K562 (cell line): ENCODE measurements at regions not wholly inside any gene's neighbourhood (a gene's known extent, or its start where the extent isn't known, plus 50 kb on each side); places are given as distances from the start of the nearest gene placed in this dataset.

Source experiments
- ATAC-seq: fragments of 200-7000 bp; cut with Tn5 transposase; 3 replicates; pipeline ENCODE4 v1.9.1; 2020; ENCODE audit warnings: moderate library complexity
- BruUV-seq: library from RNA; stranded (reverse); fragments of 400-500 nt; replicated peaks from 2 replicates; lab custom pipeline; 2021; lab: Mats Ljungman, UMichigan
- CTCF ChIA-PET: fragments of 300-600 bp; formaldehyde crosslinking; extraction: SDS; loops from one replicate; lab custom pipeline; 2021; ENCODE audit warnings: low intra/inter-chr PET ratio; lab: Yijun Ruan, JAX
- POLR2A ChIA-PET: fragments of 300-600, 350-650 bp; sonication (Branson Sonifier 250); formaldehyde crosslinking; extraction: SDS; loops from one replicate; lab custom pipeline; 2021; ENCODE audit warnings: antibody characterized with exemption, inconsistent platforms; lab: Yijun Ruan, JAX
- DNase-seq, 4 experiments: peaks; one replicate each; pipeline versions ENCODE4 v3.0.0 to v3.0.0-alpha.2; 2011 to 2018; ENCODE audit warnings: low spot score in 3 of 4, mixed read lengths in 3 of 4; ENCODE audit errors: extremely low read depth in 1 of 4
- FAIRE-seq: peaks from 2 replicates; lab custom pipeline; 2011; peaks lifted over from hg19 to GRCh38; lab: Jason Lieb, UNC
- H2AFZ ChIP-seq: 2 replicates; pipeline ENCODE4 v1.6.0; 2011; ENCODE audit warnings: low read depth, low read length, control low read depth, inconsistent platforms
- H3K27ac ChIP-seq: fragments of 200-600 bp; 3 replicates; pipeline ENCODE4 v1.8.0; 2011; ENCODE audit warnings: low read depth, mild to moderate bottlenecking, control low read depth, inconsistent platforms, low read length, moderate library complexity, mixed read lengths; ENCODE audit errors: extremely low read depth
- H3K27me3 ChIP-seq, 2 experiments: fragments of 300-600 bp in 1 of 2; 2 replicates in 1 of 2; 3 replicates in 1 of 2; pipeline versions ENCODE4 v1.6.0 to v1.8.0; 2011; ENCODE audit warnings: inconsistent platforms in 2 of 2, low read length in 2 of 2, mild to moderate bottlenecking in 1 of 2, mixed read lengths in 1 of 2, moderate library complexity in 1 of 2; ENCODE audit not compliant: control insufficient read depth in 2 of 2, insufficient read depth in 2 of 2
- H3K36me3 ChIP-seq: fragments of 300-600 bp; 3 replicates; pipeline ENCODE4 v1.8.0; 2011; ENCODE audit warnings: mild to moderate bottlenecking, low read length, inconsistent platforms; ENCODE audit not compliant: control insufficient read depth, insufficient read depth
- H3K4me1 ChIP-seq, 2 experiments: fragments of 200-600 bp in 1 of 2; replicated peaks in 1 of 2; 2 replicates in 1 of 2; 3 replicates in 1 of 2; pipeline versions ENCODE4 v1.5.1 to v1.8.0; 2011; ENCODE audit warnings: inconsistent platforms in 2 of 2, low read length in 2 of 2, mild to moderate bottlenecking in 1 of 2, mixed read lengths in 1 of 2, moderate library complexity in 1 of 2; ENCODE audit not compliant: control insufficient read depth in 2 of 2, insufficient read depth in 2 of 2
- H3K4me2 ChIP-seq: 2 replicates; pipeline ENCODE4 v1.6.1; 2011; ENCODE audit warnings: low read length, control low read depth, inconsistent platforms, mixed read lengths; ENCODE audit not compliant: insufficient read depth
- H3K4me3 ChIP-seq: fragments of 200-600 bp; sonication (generic), shearing (Covaris generic); 2 replicates; pipeline ENCODE4 v1.5.1; 2016; ENCODE audit warnings: control low read depth, inconsistent platforms
- H3K79me2 ChIP-seq: fragments of 200-600 bp; 3 replicates; pipeline ENCODE4 v1.8.0; 2011; ENCODE audit warnings: low read length, inconsistent platforms; ENCODE audit not compliant: control insufficient read depth, insufficient read depth
- H3K9ac ChIP-seq, 2 experiments: 2 replicates each; pipeline versions ENCODE4 v1.6.0 to v1.6.1; 2011; ENCODE audit warnings: low read depth in 2 of 2, low read length in 2 of 2, control low read depth in 1 of 2, inconsistent platforms in 1 of 2, mild to moderate bottlenecking in 1 of 2, mixed read lengths in 1 of 2; ENCODE audit not compliant: insufficient read depth in 1 of 2
- H3K9me1 ChIP-seq: one replicate; pipeline ENCODE4 v1.6.0; 2011; ENCODE audit warnings: inconsistent platforms, mild to moderate bottlenecking, low read length, moderate library complexity; ENCODE audit not compliant: control insufficient read depth, insufficient read depth
- H3K9me3 ChIP-seq: replicated peaks from 2 replicates; pipeline ENCODE4 v1.5.1; 2011; ENCODE audit warnings: low read depth, low read length, inconsistent platforms; ENCODE audit not compliant: control insufficient read depth, insufficient read depth
- H4K20me1 ChIP-seq: replicated peaks from 2 replicates; pipeline ENCODE4 v1.6.1; 2011; ENCODE audit warnings: low read length, inconsistent platforms, mixed read lengths; ENCODE audit not compliant: control insufficient read depth, insufficient read depth
- CCAR2 ChIP-seq: fragments of 200-400 bp; formaldehyde crosslinking; IDR thresholded peaks from 2 replicates; pipeline ENCODE4 v1.6.1; 2017; ENCODE audit warnings: mild to moderate bottlenecking, low read depth, low read length
- ELF1 ChIP-seq: fragments of 200-800 bp; sonication (Bioruptor generic); IDR thresholded peaks from 2 replicates; pipeline ENCODE4 v1.6.1; 2016; ENCODE audit warnings: missing genetic modification characterization, missing compliant biosample characterization
- JUNB ChIP-seq: fragments of 450-650 bp; formaldehyde crosslinking; conservative IDR thresholded peaks from 2 replicates; pipeline ENCODE4 v1.4.0; 2020; ENCODE audit warnings: mild to moderate bottlenecking
- MTA2 ChIP-seq: fragments of 450-650 bp; IDR thresholded peaks from 2 replicates; pipeline ENCODE4 v1.6.1; 2016; ENCODE audit warnings: low read depth
- RNF2 ChIP-seq: sonication (generic); IDR thresholded peaks from 2 replicates; pipeline ENCODE4 v1.6.1; 2016
- SRSF3 ChIP-seq: fragments of 200-400 bp; formaldehyde crosslinking; IDR thresholded peaks from 2 replicates; pipeline ENCODE4 v1.6.1; 2016; ENCODE audit warnings: mild to moderate bottlenecking, low read length, moderate library complexity; ENCODE audit not compliant: insufficient read depth
- TEAD1 ChIP-seq, 2 experiments: fragments of 450-650 bp in 1 of 2; sonication (generic) in 1 of 2; formaldehyde crosslinking; IDR thresholded peaks; 2 replicates each; pipeline versions ENCODE4 v1.4.0 to v1.8.0; 2020 to 2022; ENCODE audit warnings: mild to moderate bottlenecking in 2 of 2, missing genetic modification reagents in 1 of 2
- ZBED1 ChIP-seq: IDR thresholded peaks from 2 replicates; pipeline ENCODE4 v1.6.1; 2014
- ZFX ChIP-seq: sonication (generic); formaldehyde crosslinking; IDR thresholded peaks from 2 replicates; pipeline ENCODE4 v1.8.0; 2022; ENCODE audit warnings: mild to moderate bottlenecking, missing genetic modification reagents, moderate library complexity
- ZNF583 ChIP-seq: fragments of 250-450 bp; sonication (Bioruptor Pico); IDR thresholded peaks from 2 replicates; pipeline ENCODE4 v1.4.0; 2020
- WGBS: fragments of 100-300 bp; shearing (Covaris generic); methylation state at CpG from one replicate; pipeline ENCODE4 v1.1.6; 2016; ENCODE audit warnings: low coverage, mixed read lengths; ENCODE audit not compliant: insufficient coverage; ENCODE audit errors: missing lambda C conversion rate; 5-methylcytosine and 5-hydroxymethylcytosine counted together
- in situ Hi-C: fragments of 300-500 bp; cut with MboI; formaldehyde crosslinking; loops from 4 replicates; pipeline ENCODE4 v1.15.0; 2018; ENCODE audit warnings: inconsistent platforms, mixed read lengths
- intact Hi-C: fragments of 100-400 bp; cut with micrococcal nuclease; formaldehyde crosslinking; loops from 2 replicates; pipeline ENCODE4 v1.14.2; 2022
- TF ChIP-seq, protein P1 (sequence below): fragments of 250-450 bp; sonication (Bioruptor Pico); IDR thresholded peaks from 2 replicates; pipeline ENCODE4 v1.8.0; 2021; ENCODE audit warnings: borderline replicate concordance, mild to moderate bottlenecking, moderate library complexity; ENCODE audit not compliant: poor library complexity, severe bottlenecking
- TF ChIP-seq, protein P2 (sequence below): fragments of 450-650 bp; IDR thresholded peaks from 2 replicates; pipeline ENCODE4 v1.6.1; 2017; ENCODE audit warnings: antibody characterized with exemption
- TF ChIP-seq, protein P3 (sequence below), 3 experiments: fragments of 200-800 bp in 1 of 3; sonication (Bioruptor generic) in 1 of 3; sonication (generic) in 1 of 3; formaldehyde crosslinking in 1 of 3; IDR thresholded peaks; 2 replicates each; pipeline versions ENCODE4 v1.6.1 to v1.8.0; 2016 to 2022; ENCODE audit warnings: mild to moderate bottlenecking in 2 of 3, missing compliant biosample characterization in 2 of 3, missing genetic modification characterization in 2 of 3, missing genetic modification reagents in 1 of 3

DNA sequence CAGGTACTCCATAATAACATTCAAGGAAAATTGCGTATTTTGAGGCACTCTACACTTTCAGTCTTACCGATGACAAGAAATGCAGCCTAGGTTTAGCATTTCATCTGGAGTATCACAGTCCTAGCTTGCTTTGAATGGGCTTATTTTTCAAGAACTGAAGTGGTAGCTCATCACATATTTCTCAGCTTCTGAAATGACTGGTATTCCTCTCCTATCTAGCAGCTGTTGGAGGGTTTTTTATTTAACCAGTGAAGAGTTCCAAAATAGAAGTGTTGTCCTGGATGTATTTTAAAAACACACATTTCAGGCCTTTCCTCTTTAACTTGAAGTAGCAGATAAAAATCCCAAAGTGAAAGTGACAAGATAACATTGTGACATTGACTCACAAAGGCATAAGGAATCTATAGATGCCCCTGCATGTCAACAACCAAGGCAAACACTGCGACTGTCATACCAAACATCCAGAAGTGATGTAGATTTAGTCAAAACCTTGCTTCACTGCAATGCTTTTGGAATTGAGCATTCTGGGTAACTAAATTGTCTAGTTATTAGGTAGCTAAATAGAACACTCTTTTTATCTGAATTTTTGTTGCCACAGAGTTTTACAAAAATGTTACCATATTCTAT is 182.2 kb upstream of the FBXO33 start:
- in situ Hi-C loops: no loop called here
- no peaks in the 10 kb centered on the region for H3K79me2 ChIP-seq
- no peak for TF ChIP-seq TEAD1 (CRISPR knock-in tag; IDR thresholded peaks at IDR 0.05)
- no peak for TF ChIP-seq ELF1
- TF ChIP-seq, protein P1, sequence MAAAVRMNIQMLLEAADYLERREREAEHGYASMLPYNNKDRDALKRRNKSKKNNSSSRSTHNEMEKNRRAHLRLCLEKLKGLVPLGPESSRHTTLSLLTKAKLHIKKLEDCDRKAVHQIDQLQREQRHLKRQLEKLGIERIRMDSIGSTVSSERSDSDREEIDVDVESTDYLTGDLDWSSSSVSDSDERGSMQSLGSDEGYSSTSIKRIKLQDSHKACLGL (CRISPR knock-in tag): no peak
- no peak for TF ChIP-seq ZNF583 (CRISPR knock-in tag)
- TF ChIP-seq, protein P2, sequence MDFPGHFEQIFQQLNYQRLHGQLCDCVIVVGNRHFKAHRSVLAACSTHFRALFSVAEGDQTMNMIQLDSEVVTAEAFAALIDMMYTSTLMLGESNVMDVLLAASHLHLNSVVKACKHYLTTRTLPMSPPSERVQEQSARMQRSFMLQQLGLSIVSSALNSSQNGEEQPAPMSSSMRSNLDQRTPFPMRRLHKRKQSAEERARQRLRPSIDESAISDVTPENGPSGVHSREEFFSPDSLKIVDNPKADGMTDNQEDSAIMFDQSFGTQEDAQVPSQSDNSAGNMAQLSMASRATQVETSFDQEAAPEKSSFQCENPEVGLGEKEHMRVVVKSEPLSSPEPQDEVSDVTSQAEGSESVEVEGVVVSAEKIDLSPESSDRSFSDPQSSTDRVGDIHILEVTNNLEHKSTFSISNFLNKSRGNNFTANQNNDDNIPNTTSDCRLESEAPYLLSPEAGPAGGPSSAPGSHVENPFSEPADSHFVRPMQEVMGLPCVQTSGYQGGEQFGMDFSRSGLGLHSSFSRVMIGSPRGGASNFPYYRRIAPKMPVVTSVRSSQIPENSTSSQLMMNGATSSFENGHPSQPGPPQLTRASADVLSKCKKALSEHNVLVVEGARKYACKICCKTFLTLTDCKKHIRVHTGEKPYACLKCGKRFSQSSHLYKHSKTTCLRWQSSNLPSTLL: no peak
- TF ChIP-seq JUNB (CRISPR knock-in tag): no peak
- TF ChIP-seq RNF2: no peak
- no peak for TF ChIP-seq ZBED1
- TF ChIP-seq SRSF3: no peak
- no peak for TF ChIP-seq ZFX
- TF ChIP-seq CCAR2: no peak
- TF ChIP-seq MTA2: no peak
- TF ChIP-seq, protein P3, sequence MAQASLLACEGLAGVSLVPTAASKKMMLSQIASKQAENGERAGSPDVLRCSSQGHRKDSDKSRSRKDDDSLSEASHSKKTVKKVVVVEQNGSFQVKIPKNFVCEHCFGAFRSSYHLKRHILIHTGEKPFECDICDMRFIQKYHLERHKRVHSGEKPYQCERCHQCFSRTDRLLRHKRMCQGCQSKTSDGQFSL (CRISPR knock-in tag; IDR thresholded peaks at IDR 0.05): no peak
- TF ChIP-seq, protein P3 (tag; IDR thresholded peaks at IDR 0.05): no peak
- ChIA-PET CTCF (no interaction called here), POLR2A (no interaction called here)
- no peaks in the 10 kb centered on the region for H3K9me1 ChIP-seq
- no peaks in the 10 kb centered on the region for H3K27me3 ChIP-seq
- no peak overlapping the region for H3K9ac ChIP-seq
- intact Hi-C loops: no loop called here
- no peak overlapping the region for H2AFZ ChIP-seq
- no peak overlapping the region for H3K4me3 ChIP-seq
- FAIRE-seq: no peak
- no peak for ATAC-seq
- no peak overlapping the region for H3K27ac ChIP-seq
- H3K4me1 ChIP-seq: no peaks in the 10 kb centered on the region
- no peaks in the 10 kb centered on the region for H3K36me3 ChIP-seq
- H3K4me2 ChIP-seq: no peak overlapping the region
- no peaks in the 10 kb centered on the region for H3K9me3 ChIP-seq
- WGBS: 0% methylated on average over 3 of the region's 3 CpGs
- BruUV-seq: no TSS peak
- no peak for DNase-seq
- H4K20me1 ChIP-seq: no peaks in the 10 kb centered on the region
